ENCODE measurements at regions not wholly inside any gene's neighbourhood (a gene's known extent, or its start where the extent isn't known, plus 50 kb on each side); places are given as distances from the start of the nearest gene placed in this dataset.
"Not testable (repeated sequence)": the region's sequence is repeated elsewhere in the genome, so short reads cannot be mapped to it uniquely, and the experiment has no call there.

GRCh38 chr2:239667431-239667985, 266.7 kb upstream of the HDAC4 start:
- no peak for DNase-seq (ENCODE audit: extremely low read depth, low read depth)

- DNase-seq (ENCODE audit: extremely low read depth, low read depth) = no peak
These were observed 266.1 kb upstream of the HDAC4 start for GRCh38 chr2:239666855-239667376.

- no peak for DNase-seq (ENCODE audit: extremely low read depth, low read depth)
These were observed 265.4 kb upstream of the HDAC4 start for GRCh38 chr2:239666053-239666854.

GRCh38 chr2:239664216-239664810, 263.5 kb upstream of the HDAC4 start:
- DNase-seq (ENCODE audit: extremely low read depth, low read depth) = no peak

- no peak for DNase-seq (ENCODE audit: extremely low read depth, low read depth)
These were observed 262.6 kb upstream of the HDAC4 start for GRCh38 chr2:239663364-239663924.

GRCh38 chr2:239662413-239663120, 261.7 kb upstream of the HDAC4 start:
- no peak for DNase-seq (ENCODE audit: extremely low read depth, low read depth)

- DNase-seq (ENCODE audit: extremely low read depth, low read depth) = no peak
These were observed 260.8 kb upstream of the HDAC4 start for GRCh38 chr2:239661334-239662312.

GRCh38 chr2:239660390-239661230, 259.8 kb upstream of the HDAC4 start:
- DNase-seq (ENCODE audit: extremely low read depth, low read depth) = no peak

GRCh38 chr2:239657992-239658391, 257.2 kb upstream of the HDAC4 start:
- no peak for DNase-seq (ENCODE audit: extremely low read depth, low read depth)

- DNase-seq (ENCODE audit: extremely low read depth, low read depth) = no peak
These were observed 256.4 kb upstream of the HDAC4 start for GRCh38 chr2:239657236-239657635.

- no peak for DNase-seq (ENCODE audit: extremely low read depth, low read depth)
These were observed 253.4 kb upstream of the HDAC4 start for GRCh38 chr2:239654266-239654665.

GRCh38 chr2:239651859-239652258, 251.0 kb upstream of the HDAC4 start:
- no peak for DNase-seq (ENCODE audit: extremely low read depth, low read depth)

GRCh38 chr2:239650674-239651073, 249.9 kb upstream of the HDAC4 start:
- no peak for DNase-seq (ENCODE audit: extremely low read depth, low read depth)

GRCh38 chr2:239649309-239649708, 248.5 kb upstream of the HDAC4 start:
- no peak for DNase-seq (ENCODE audit: extremely low read depth, low read depth)

GRCh38 chr2:239648607-239649006, 247.8 kb upstream of the HDAC4 start:
- no peak for DNase-seq (ENCODE audit: extremely low read depth, low read depth)

GRCh38 chr2:239647052-239647819, 246.4 kb upstream of the HDAC4 start:
- DNase-seq (ENCODE audit: extremely low read depth, low read depth) = no peak

GRCh38 chr2:239646184-239646583, 245.4 kb upstream of the HDAC4 start:
- no peak for DNase-seq (ENCODE audit: extremely low read depth, low read depth)

- not testable (repeated sequence) for DNase-seq (ENCODE audit: extremely low read depth, low read depth)
These were observed 243.8 kb upstream of the HDAC4 start for GRCh38 chr2:239644594-239644993.
